Vagina (tissue), 2 donors: ENCODE measurements at regions not wholly inside any gene's neighbourhood (a gene's known extent, or its start where the extent isn't known, plus 50 kb on each side); places are given as distances from the start of the nearest gene placed in this dataset.

ENCODE experiments used
- POLR2AphosphoS5 ChIP-seq, 2 donors: sonication (generic); formaldehyde crosslinking; IDR thresholded peaks; one replicate each; pipeline ENCODE4 v1.9.0; 2017; ENCODE audit warnings: antibody characterized with exemption in 2 of 2, mild to moderate bottlenecking in 2 of 2, low read depth in 1 of 2; ENCODE audit not compliant: insufficient read depth in 1 of 2
- TF ChIP-seq, protein P1 (sequence below), 3 experiments: fragments of 450-650 bp in 2 of 3; fragments of 200-600 bp in 1 of 3; sonication (generic) in 1 of 3; IDR thresholded peaks; one replicate each; pipeline ENCODE4 v1.5.1; 2017 to 2019; ENCODE audit warnings: antibody characterized with exemption in 3 of 3, mild to moderate bottlenecking in 2 of 3, moderate library complexity in 2 of 3

DNA sequence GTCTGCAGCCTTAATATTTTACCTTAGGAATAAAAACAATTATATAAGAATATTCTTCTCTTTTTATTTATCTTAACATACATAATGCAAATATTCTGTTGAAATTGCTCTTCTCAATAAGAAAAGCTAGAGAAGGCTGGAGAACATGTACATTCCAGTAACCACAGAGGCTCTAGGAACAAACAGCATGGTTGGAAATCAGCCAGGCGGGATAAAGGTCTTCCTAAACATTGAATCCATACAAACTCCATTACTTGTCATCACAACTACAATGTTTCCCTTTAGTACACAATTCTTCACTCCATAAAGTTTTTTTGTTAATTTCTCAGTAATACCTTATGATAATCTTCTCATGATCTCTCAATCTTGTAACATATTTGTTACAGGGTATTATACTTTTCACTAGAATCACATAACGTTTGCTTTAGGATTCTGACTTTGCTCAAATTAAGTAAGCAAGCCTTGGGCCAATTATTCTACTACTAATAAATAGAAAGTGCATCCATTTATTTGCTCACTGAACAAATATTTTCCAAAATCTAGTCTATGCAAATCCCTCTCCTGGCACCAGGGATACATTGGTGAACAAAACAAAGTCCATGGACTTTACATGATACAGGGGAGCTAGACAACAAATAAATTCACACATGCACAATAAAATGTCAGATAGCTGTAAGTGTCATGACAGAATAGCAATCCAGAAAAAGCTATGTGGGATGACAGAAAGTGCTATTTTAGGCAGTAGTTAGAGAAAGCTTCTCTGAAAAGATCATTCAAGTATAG is 237.5 kb upstream of the TMTC1 start:
- TF ChIP-seq, protein P1, sequence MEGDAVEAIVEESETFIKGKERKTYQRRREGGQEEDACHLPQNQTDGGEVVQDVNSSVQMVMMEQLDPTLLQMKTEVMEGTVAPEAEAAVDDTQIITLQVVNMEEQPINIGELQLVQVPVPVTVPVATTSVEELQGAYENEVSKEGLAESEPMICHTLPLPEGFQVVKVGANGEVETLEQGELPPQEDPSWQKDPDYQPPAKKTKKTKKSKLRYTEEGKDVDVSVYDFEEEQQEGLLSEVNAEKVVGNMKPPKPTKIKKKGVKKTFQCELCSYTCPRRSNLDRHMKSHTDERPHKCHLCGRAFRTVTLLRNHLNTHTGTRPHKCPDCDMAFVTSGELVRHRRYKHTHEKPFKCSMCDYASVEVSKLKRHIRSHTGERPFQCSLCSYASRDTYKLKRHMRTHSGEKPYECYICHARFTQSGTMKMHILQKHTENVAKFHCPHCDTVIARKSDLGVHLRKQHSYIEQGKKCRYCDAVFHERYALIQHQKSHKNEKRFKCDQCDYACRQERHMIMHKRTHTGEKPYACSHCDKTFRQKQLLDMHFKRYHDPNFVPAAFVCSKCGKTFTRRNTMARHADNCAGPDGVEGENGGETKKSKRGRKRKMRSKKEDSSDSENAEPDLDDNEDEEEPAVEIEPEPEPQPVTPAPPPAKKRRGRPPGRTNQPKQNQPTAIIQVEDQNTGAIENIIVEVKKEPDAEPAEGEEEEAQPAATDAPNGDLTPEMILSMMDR (IDR thresholded peaks at IDR 0.05) = no peak
- TF ChIP-seq POLR2AphosphoS5 (IDR thresholded peaks at IDR 0.05; ENCODE audit: insufficient read depth in 1 of 2, low read depth in 1 of 2) = no peak
